Adipocyte (in vitro differentiated cells): ENCODE measurements at regions not wholly inside any gene's neighbourhood (a gene's known extent, or its start where the extent isn't known, plus 50 kb on each side); places are given as distances from the start of the nearest gene placed in this dataset.

ENCODE experiments used
- DNase-seq: peaks from one replicate; pipeline ENCODE4 v3.0.0-alpha.2; 2015; ENCODE audit warnings: low read depth
- H3K27me3 ChIP-seq: replicated peaks from 2 replicates; pipeline ENCODE4 v1.7.0; 2013; ENCODE audit warnings: mild to moderate bottlenecking, low read length, moderate library complexity; ENCODE audit not compliant: control insufficient read depth, insufficient read depth
- H3K36me3 ChIP-seq: 2 replicates; pipeline ENCODE4 v1.7.0; 2013; ENCODE audit warnings: low read length, mild to moderate bottlenecking, moderate library complexity; ENCODE audit not compliant: control insufficient read depth, insufficient read depth, severe bottlenecking
- H3K4me1 ChIP-seq: 2 replicates; pipeline ENCODE4 v1.7.0; 2013; ENCODE audit warnings: mild to moderate bottlenecking, low read length, moderate library complexity; ENCODE audit not compliant: control insufficient read depth, insufficient read depth
- H3K4me3 ChIP-seq: 2 replicates; pipeline ENCODE4 v1.7.0; 2013; ENCODE audit warnings: mild to moderate bottlenecking, low read length, moderate library complexity
- H3K9ac ChIP-seq: 2 replicates; pipeline ENCODE4 v1.7.0; 2013; ENCODE audit warnings: mild to moderate bottlenecking, low read length, moderate library complexity
- H3K9me3 ChIP-seq: 2 replicates; pipeline ENCODE4 v1.7.0; 2013; ENCODE audit warnings: mild to moderate bottlenecking, low read length, moderate library complexity; ENCODE audit not compliant: control insufficient read depth

DNA sequence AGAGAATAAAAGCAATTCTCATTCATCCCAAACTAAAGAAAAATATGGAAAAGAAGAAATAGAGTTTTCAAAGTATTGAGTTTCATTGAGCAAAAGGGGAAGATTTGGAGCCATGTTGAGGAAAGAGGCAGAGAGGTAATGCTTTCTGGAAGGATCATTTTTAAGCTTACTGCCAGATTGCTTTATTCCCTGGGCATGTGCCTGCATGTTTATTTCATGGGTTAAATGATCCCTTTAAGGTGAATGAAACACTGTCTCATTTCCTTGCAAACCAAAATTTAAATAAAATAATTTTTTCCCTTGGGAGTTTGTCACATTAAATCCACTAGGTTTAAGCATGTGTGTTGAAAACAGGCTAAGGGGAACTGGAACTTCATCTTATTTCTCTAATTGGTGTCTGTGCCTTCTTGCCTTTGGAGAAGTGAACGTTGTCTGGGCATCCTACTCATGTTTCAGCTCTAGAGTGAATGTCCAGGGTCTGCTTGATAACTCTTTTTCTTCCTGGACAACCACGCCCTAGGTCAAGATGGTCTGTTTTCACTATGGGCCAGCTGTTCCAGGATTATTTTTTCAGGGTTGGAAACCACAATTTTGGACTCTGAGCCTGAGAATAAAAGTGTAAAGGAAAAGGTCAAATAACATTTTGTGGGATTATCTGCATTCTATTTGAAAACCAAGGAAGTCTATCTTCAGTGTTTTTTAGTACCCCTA, 114.1 kb upstream of the ELL2 start:
- Histone ChIP-seq H3K36me3 (no peaks in the 10 kb centered on the region), H3K9me3 (no peaks in the 10 kb centered on the region), H3K4me3 (no peak overlapping the region), H3K27me3 (no peaks in the 10 kb centered on the region), H3K9ac (no peak overlapping the region), H3K4me1 (peaks cover 21% of the 10 kb centered on the region)
- no peak for DNase-seq

DNA sequence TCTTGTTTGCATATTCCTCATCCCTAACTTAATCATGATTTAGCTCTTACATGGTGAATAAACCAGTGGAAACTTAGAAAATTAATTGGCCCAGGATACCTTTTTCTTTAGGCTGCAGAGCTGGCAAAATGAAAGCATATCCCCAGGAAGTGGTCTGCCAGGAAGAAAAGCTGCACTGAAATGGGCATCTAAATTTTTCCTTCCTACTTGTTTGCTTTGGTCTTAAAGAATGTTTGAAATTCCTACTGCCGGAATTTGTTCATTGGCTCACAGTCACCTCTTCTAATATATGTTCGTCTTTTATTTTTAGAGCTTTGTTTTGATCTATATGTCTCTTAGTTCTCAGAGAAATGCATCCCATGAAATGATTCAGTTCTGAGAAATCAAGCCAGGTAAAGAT, 113.2 kb upstream of the ELL2 start:
- Histone ChIP-seq H3K4me1 (peaks cover 19% of the 10 kb centered on the region), H3K27me3 (no peaks in the 10 kb centered on the region), H3K36me3 (no peaks in the 10 kb centered on the region), H3K9ac (no peak overlapping the region), H3K4me3 (no peak overlapping the region), H3K9me3 (no peaks in the 10 kb centered on the region)
- no peak for DNase-seq

DNA sequence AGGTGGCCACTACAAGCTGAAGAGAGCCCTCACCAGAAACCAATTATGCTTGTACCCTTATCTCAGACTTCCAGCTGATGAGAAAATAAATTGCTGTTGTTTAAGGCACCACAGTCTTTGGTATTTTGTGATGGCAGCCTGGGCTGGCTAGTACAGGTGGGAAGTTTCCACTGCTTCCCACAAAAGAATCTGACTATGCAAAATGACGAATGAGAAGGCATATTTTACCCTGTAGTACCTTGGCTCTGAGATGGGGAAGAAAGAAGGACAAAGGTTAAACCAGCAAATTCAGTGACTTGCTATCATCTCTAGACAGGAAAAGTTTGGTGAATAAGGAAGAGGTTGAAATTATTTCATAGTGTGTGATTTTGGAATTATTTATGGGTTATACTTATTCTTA, 112.8 kb upstream of the ELL2 start:
- Histone ChIP-seq H3K9ac (no peak overlapping the region), H3K4me3 (no peak overlapping the region), H3K9me3 (no peaks in the 10 kb centered on the region), H3K36me3 (no peaks in the 10 kb centered on the region), H3K27me3 (no peaks in the 10 kb centered on the region), H3K4me1 (peaks cover 16% of the 10 kb centered on the region)
- no peak for DNase-seq

DNA sequence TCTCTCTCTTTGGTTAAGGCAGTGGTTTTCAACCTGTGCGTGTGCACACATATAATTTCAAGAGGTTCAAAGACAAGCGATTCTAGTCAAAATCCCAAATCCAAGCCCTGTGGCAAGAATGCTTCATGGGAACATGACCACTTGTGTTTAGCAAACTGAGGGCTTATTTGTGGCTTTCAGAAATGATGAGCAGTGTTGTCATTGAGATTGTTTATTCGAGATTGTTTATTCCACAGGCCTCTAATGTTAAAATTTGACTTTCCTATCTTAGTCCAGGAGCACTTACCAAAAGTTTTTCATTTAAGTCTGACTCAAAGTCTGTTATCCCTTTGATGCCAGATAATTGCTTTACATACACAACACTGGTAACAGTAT, 111.1 kb upstream of the ELL2 start:
- Histone ChIP-seq H3K36me3 (no peaks in the 10 kb centered on the region), H3K9me3 (no peaks in the 10 kb centered on the region)
- no peak for DNase-seq

DNA sequence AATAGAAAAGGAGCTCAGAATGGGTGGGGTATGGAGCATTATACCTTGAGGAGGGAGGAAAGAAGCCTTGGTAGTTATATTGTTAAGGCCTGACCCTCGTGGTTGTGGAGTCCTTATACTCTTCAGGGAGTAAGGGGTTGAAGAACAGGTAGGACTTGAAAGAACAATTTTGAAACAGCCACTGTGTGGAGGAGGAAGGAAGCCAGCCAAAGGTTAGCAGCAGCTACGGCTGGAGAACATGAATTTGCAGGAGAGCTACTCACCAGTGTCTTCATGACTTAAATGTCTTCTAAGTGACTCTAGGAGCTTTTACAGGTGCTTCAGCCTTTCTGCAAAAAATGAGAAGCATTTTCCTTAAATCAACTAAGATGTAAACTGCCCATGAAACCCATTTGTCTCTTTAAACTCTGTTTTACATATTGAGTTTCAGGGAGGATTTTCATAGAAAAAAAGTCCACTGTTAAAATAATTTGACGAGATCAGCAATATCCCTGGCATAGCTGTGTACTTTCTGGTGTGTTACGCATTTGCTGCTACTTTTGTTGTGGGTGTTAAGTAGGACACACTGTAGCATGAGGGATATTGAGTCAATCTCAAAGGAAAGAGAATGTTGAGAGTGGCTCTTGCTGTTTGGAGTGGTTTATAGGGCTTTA, 110.6 kb upstream of the ELL2 start:
- Histone ChIP-seq H3K9me3 (no peaks in the 10 kb centered on the region), H3K27me3 (no peaks in the 10 kb centered on the region), H3K4me3 (no peak overlapping the region), H3K4me1 (peaks cover 18% of the 10 kb centered on the region), H3K9ac (no peak overlapping the region), H3K36me3 (no peaks in the 10 kb centered on the region)
- no peak for DNase-seq

More for the DNA sequence above, 111.1 kb upstream of the ELL2 start:
- Histone ChIP-seq H3K9ac (no peak overlapping the region), H3K27me3 (no peaks in the 10 kb centered on the region), H3K4me1 (peaks cover 13% of the 10 kb centered on the region), H3K4me3 (no peak overlapping the region)

DNA sequence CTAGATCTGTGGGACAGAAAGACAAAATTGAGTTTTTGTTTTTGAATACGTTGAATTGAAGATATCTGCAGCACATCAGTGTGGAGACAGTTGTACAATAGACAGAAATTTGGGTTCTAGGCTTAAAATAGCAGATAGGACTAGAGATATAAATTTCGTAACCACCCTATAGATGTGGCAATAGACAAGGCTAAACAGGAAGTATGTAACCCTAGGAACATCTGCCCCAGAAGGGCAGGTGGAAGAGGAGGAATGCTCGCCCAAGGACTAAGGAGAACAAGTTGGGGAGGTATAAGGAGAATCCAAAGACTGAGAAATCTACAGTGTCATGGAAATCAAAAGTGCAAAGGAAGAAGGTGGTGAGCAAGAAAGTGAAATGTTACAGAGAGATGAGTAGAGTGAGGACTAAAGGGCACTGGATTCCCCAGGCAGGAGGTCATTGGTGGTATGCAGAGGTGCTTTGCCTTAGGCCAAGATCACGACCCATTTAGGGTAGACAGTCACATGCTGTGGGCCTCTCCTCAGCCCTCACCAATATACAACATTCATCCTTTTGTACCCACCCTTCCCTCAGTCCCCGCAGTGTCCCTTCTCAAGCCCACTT, 109.1 kb upstream of the ELL2 start:
- H3K36me3 ChIP-seq, result no peaks in the 10 kb centered on the region
- DNase-seq, result no peak
- no peaks in the 10 kb centered on the region for H3K27me3 ChIP-seq
- no peaks in the 10 kb centered on the region for H3K9me3 ChIP-seq
- no peak overlapping the region for H3K9ac ChIP-seq
- H3K4me1 ChIP-seq, result peaks cover 27% of the 10 kb centered on the region
- no peak overlapping the region for H3K4me3 ChIP-seq

DNA sequence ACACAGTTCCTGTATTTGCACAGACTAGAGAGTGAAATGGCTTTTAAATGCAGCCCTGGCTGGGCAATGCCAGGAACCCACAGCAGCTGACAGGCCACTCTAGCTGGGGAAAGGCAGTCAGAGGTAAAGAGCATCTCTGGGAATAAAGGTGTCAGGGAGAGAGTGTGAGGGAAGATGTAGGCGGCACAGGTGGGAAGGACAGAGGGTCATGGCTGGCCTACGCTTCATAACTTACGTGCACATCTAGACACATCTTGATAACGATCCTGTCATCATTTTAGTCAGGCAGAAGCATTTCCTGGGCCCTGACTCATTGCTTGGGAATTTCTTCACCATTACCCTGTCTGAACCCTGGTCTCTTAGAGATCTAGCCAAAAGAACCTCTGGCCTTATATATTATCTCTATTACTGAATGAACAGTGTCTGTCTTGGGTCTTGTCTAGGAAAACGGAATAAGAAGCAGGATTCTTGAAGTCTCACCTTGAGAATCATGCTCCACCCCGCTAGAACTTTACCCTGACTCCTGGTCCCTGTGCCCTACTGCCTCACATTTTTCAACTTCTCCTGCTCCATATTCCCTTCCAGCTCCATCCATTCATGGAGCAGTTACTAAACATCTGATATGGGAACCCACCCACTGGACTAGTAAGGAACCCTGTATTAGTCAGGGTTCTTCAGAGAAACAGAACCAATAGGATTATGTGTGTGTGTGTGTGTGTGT, 106.4 kb upstream of the ELL2 start:
- peaks cover 36% of the 10 kb centered on the region for H3K4me1 ChIP-seq
- peak overlapping the region; percentile 48 for H3K9ac ChIP-seq
- H3K9me3 ChIP-seq, result no peaks in the 10 kb centered on the region
- no peaks in the 10 kb centered on the region for H3K27me3 ChIP-seq
- no peaks in the 10 kb centered on the region for H3K36me3 ChIP-seq
- DNase-seq, result peak; percentile 73
- peak overlapping the region; percentile 6 for H3K4me3 ChIP-seq

DNA sequence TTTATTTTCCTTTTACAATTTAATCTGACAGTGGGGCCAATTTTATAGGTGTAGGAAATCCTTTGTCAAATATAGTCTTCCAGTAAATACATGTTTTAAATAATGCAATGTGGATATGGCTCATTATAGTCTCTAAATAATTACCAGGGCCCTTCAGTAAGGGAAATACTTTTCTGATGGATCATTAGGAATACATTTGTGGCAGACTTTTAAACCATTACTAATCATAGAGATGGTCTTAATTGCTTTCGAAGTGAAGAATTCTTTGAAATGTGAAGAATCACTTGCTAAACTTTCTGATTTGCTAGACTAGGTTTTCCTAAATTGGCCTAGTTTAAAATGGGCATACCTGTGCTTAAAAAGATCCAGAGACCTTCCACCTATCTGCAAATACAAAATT, 105.6 kb upstream of the ELL2 start:
- Histone ChIP-seq H3K36me3 (no peaks in the 10 kb centered on the region), H3K27me3 (no peaks in the 10 kb centered on the region), H3K9ac (peak overlapping the region; percentile 48), H3K4me3 (no peak overlapping the region), H3K4me1 (peaks cover 36% of the 10 kb centered on the region), H3K9me3 (no peaks in the 10 kb centered on the region)
- DNase-seq, result no peak

DNA sequence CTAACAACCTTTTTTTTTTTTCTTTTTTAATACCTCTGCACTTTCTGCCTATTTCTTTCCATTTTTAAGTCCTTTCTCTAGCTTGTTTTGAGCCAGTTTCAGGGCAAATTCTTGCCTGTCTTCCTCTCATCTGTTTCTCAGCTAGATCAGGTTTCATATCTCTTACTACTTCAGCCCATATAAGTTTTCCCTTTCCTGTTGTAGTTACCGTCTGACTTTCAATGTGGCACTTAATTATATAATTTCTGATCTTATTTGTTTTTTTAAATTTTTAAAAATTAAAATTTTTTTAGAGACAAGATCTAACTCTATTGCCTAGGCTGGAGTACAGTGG, 104.7 kb upstream of the ELL2 start:
- peak overlapping the region; percentile 19 for H3K9ac ChIP-seq
- no peaks in the 10 kb centered on the region for H3K36me3 ChIP-seq
- peaks cover 36% of the 10 kb centered on the region for H3K4me1 ChIP-seq
- H3K4me3 ChIP-seq, result no peak overlapping the region
- H3K27me3 ChIP-seq, result no peaks in the 10 kb centered on the region
- no peaks in the 10 kb centered on the region for H3K9me3 ChIP-seq
- DNase-seq, result peak; percentile 49

DNA sequence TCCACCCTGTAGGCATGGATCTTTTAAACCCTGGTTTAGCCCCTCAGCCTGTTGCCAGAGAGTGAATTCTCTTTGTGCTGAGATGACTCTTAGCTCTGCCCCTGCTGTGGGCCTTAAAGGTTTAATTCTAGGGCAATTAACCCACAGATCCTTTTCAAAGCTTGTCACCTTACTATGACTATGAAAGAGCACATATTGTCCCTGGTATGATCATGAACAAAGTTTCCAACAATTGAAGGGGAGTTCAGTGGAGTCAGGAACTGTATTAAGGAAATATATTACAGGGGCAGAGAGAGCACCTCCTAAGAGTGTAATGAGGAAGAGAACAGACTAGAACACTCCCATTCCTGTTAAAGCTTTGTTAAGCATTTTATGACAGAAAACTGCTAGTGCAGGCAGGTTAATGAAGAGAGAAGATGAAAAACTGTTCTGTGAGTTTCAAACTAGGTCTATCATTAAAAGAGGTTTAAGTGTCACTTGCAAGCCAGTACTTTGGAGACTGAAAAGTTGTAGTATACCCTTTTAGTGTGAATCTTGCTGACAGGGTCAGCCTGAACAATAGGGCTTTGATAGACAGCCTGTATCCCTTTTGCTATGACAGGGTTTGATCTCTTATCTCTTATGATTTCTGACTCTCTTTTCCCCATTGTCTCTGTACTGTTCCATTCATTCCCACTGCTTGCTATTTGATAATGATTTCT, 104.2 kb upstream of the ELL2 start:
- Histone ChIP-seq H3K36me3 (no peaks in the 10 kb centered on the region), H3K27me3 (no peaks in the 10 kb centered on the region), H3K4me3 (no peak overlapping the region), H3K4me1 (peaks cover 36% of the 10 kb centered on the region), H3K9ac (peak overlapping the region; percentile 19), H3K9me3 (no peaks in the 10 kb centered on the region)
- DNase-seq, result no peak

DNA sequence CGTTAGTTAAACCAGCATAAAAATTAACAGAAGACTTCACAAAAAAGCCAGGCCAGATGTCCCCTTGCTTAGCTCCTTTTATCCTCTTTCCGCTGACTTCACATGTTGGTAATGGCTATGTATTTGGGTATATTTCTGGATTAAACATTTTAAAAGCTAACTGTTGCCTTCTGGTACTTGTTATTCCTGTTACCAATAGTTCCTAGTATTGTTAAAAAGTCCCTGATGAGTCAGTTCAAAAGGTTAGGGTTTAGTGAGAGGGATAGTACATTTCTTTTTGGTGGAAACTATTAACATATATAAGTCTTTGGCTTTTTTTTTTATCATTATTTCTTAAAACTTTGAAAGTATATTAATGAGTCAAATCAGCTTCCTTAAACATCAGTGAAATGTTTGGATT, 103.2 kb upstream of the ELL2 start:
- Histone ChIP-seq H3K27me3 (no peaks in the 10 kb centered on the region), H3K36me3 (no peaks in the 10 kb centered on the region), H3K9me3 (no peaks in the 10 kb centered on the region), H3K4me1 (peaks cover 30% of the 10 kb centered on the region), H3K4me3 (no peak overlapping the region), H3K9ac (no peak overlapping the region)
- DNase-seq, result no peak
